OCI-LY3 (cell line): ENCODE measurements at regions not wholly inside any gene's neighbourhood (a gene's known extent, or its start where the extent isn't known, plus 50 kb on each side); places are given as distances from the start of the nearest gene placed in this dataset.

Source experiments
- CTCF ChIP-seq: fragments of 200-600, 300-600 bp; sonication (generic); IDR thresholded peaks from 2 replicates; pipeline ENCODE4 v1.5.1; 2014; ENCODE audit warnings: antibody characterized with exemption, low read length, low read depth
- EZH2phosphoT487 ChIP-seq: fragments of 200-600 bp; shearing (Covaris generic); IDR thresholded peaks from 2 replicates; pipeline ENCODE4 v1.6.1; 2018; ENCODE audit warnings: antibody characterized with exemption, mixed run types, low read depth

GRCh38 chr18:29305516-29305915 is 1128.6 kb upstream of the CDH2 start:
- TF ChIP-seq CTCF (no peak), EZH2phosphoT487 (no peak)
